Fibroblast of villous mesenchyme (primary cell): ENCODE measurements at regions not wholly inside any gene's neighbourhood (a gene's known extent, or its start where the extent isn't known, plus 50 kb on each side); places are given as distances from the start of the nearest gene placed in this dataset.

Experiments used
- DNase-seq: peaks from one replicate; pipeline ENCODE4 v3.0.0-alpha.2; 2010; ENCODE audit warnings: low read depth
- H3K4me3 ChIP-seq: 2 replicates; pipeline ENCODE4 v1.5.1; 2011; ENCODE audit warnings: low read depth, mild to moderate bottlenecking, low read length
- TF ChIP-seq, protein P1 (sequence below): IDR thresholded peaks from 2 replicates; pipeline ENCODE4 v1.5.1; 2012; ENCODE audit warnings: low read depth, mild to moderate bottlenecking, low read length; ENCODE audit not compliant: insufficient read depth

DNA sequence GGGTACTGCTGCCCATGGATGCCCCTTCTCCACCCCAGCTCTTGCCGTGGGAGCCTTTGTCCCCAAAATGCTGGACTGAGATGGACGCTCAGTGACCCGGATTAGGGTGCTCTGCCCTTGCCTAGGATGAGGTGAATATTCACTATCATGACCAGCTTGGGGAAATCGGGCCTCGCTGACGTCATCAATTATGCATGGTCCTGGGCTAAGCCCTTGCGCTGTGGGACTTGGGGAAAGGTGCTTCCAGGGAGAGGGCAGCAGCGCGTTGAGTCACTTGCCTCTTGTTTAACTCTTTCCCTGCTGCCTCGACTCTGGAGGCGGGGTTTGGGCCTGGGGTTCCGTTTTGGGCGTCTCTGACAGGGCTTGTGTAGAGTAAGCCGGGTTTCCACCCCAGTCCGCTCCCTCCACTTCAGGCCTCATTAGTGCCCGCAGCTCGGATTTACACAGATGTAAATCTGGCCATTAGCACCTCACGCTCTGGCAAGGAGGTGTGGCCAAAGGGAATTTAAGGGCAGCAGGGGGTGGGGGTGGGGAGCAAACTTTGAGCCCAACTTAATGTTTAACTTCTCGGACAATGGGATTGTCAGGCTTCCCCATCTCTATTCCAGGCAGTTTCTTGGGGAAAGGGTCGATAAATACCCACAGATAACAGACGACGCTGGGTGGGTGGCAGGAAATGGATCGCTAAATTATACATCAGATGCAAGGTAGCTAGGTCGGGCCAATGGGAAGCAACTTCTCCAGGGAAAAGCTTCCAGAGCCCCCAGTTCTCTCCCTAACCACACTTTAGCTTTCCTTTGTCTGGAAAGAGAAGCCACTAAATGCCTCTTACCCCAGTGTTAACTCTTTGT is 51.3 kb upstream of the TCF7L2 start:
- TF ChIP-seq, protein P1, sequence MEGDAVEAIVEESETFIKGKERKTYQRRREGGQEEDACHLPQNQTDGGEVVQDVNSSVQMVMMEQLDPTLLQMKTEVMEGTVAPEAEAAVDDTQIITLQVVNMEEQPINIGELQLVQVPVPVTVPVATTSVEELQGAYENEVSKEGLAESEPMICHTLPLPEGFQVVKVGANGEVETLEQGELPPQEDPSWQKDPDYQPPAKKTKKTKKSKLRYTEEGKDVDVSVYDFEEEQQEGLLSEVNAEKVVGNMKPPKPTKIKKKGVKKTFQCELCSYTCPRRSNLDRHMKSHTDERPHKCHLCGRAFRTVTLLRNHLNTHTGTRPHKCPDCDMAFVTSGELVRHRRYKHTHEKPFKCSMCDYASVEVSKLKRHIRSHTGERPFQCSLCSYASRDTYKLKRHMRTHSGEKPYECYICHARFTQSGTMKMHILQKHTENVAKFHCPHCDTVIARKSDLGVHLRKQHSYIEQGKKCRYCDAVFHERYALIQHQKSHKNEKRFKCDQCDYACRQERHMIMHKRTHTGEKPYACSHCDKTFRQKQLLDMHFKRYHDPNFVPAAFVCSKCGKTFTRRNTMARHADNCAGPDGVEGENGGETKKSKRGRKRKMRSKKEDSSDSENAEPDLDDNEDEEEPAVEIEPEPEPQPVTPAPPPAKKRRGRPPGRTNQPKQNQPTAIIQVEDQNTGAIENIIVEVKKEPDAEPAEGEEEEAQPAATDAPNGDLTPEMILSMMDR = no peak
- H3K4me3 ChIP-seq = peak overlapping the region; percentile 35
- peak; percentile 42 for DNase-seq

- H3K4me3 ChIP-seq = no peak overlapping the region
- TF ChIP-seq, protein P1 = no peak
- DNase-seq = no peak
These were observed 50.5 kb upstream of the TCF7L2 start for GRCh38 chr10:112899391-112900065.
